SHP77 treated with DMSO at 0.1 percent for 48 hours (cell line): ENCODE measurements at regions not wholly inside any gene's neighbourhood (a gene's known extent, or its start where the extent isn't known, plus 50 kb on each side); places are given as distances from the start of the nearest gene placed in this dataset.
A peak's percentile ranks its signal among the peaks of the same experiment; 100 is the strongest.
"Not testable (repeated sequence)": the region's sequence is repeated elsewhere in the genome, so short reads cannot be mapped to it uniquely, and the experiment has no call there.

Experiments
- DNase-seq: peaks from one replicate; lab custom pipeline; 2025; lab: John Stamatoyannopoulos, UW

DNA sequence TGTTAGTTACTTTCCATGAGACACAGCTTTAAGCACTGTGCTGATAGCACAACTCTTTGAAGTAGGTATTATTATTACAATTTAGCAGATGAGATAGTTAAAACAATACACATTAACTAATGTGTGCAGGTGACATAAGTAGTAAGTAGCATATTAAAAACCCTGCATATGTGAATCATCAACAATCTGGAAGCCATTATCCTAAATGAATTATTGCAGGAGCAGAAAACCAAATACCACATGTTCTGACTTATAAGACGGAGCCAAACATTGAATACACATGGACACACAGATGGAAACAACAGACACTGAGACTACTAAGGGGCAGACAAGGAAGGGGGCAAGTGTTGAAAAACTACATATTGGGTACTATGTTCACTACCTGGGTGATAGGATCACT lies 300.3 kb upstream of the GULP1 start:
- DNase-seq, result no peak

DNA sequence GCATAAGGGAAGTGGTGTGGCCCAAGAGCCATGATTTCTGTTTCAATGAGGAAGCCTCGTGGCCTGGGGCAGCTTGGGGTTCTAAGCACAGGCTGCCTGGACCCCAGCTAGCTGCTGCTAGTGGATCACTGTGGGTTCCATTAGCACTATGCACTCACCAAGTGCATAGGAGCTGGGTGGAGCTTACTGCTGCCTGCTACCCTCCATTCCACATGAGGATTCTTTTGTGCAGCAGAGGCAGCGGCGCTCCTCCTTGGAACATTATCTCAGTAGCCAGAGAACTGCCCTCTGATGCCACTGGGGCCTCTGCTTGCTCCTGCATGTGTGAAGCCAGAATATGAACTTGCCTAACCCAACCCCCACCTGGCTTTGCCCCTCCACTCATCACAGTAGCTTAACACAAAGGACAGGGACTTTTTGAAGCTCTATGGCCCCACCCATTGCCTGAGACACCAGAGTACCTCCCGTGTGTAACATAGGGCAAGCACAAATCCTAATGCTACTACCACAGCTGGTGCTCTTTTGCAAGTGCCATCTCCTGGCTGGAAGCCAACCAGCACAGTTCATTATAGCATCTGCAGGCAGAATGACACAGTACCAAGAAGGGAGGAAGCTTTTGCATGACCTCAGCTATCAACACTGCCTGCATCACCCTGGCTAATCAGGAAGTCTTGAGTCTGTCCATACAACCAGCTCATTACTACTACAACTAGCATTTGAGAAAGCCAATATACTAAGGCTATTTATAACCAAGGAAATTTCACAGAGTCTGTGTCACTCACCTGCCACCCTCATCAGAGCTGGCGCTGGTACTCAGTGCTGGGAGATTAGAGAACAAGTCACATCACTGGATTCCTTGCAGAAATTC lies 297.0 kb upstream of the GULP1 start:
- DNase-seq, result peak; percentile 93

- DNase-seq, result no peak
Observed at GRCh38 chr2:187995556-187995955, 296.1 kb upstream of the GULP1 start.

DNA sequence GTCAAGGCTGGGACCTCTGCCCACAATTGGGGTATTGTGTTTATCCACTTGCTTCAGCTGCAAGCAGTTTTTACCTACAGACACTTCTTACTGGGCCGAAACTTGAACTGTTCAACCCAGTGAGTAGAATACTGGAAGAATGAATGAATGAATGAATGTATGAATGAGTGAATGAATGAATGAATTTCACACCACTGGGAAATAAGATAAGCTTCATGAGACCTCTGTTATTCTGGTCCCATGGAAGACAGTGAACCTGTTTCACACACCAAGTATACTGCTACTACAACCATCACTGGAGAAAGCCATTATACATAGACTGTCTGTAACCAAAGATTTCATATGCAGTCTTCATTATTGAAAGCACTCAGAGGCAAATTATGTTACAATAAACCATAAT lies 295.0 kb upstream of the GULP1 start:
- no peak for DNase-seq

- DNase-seq, result no peak
Observed at GRCh38 chr2:188000189-188000588, 291.5 kb upstream of the GULP1 start.

DNA sequence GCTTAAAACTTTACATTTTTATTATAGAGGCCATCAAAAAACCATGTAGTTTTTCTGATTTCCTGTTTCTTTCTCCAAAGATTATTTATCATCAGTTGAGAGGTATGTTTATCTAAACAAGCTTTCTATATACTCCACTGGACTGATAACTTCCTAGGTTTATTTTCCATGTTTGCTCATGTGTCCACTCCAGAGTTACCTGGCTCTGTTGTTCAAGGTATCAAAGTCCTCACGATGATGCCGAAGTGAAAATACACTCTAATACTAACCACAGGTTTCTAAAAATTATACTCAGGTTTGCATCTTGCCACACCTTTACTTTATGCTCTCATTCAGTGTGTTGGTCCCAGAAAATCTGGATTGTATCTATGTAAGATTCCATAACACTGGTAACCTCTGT lies 287.9 kb upstream of the GULP1 start:
- no peak for DNase-seq

- DNase-seq, result no peak
Observed at GRCh38 chr2:188013767-188014166, 277.9 kb upstream of the GULP1 start.

DNA sequence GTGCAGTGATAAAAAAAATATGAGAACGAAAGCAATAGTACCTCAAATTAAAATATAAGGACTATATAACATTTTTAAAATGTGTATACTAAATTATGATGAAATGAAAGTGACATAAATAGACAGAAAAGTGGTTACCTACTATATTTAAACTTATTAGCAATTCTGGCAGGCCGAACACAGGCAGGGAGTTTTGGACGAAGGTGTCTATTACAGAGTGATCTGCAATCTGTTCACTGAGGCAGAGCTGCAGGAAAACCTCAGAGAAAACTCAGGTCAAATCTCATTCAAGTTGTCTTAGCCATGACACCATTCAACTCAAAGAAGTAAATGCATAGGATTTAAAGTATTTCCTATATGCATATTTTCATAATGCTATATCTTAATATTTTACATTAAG lies 274.8 kb upstream of the GULP1 start:
- no peak for DNase-seq

DNA sequence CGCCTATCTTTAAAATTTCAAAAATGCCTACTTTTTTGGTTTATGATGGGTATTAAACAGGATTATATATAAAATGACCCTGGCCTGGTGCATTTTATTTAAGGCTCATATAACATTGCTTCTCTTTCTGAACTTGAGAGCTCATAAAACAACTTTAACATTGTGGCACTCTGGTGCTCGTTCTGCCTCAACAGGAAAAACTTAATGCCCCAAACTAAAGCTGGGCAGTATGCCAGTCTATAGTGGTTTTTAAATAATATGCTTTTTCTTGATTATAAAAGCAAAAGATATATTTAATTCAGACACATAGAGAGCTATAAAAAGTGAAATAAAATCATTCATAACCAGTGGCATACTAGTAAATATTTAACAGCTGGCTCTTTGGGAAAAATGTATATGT lies 269.3 kb upstream of the GULP1 start:
- no peak for DNase-seq

- no peak for DNase-seq
Observed at GRCh38 chr2:188023035-188023434, 268.6 kb upstream of the GULP1 start.

DNA sequence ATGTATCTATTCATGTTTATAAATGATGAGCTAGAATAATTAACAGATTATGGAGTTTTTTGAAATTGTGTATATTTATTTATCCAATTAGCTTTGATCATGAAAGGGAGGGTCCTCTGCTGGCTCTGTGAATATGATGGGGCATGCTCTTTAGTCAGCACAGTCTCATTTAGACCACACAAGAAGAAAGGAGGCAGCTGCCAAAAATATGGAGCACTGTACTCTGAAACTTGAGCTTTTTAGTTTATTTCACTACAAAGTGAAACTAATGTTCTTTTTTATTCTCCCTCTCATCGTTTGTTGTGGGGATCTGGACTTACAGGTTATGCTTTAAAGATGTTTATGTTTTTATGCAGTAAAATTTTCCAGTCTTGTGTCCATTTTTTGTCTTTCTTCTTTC lies 266.9 kb upstream of the GULP1 start:
- DNase-seq, result no peak

- no peak for DNase-seq
Observed at GRCh38 chr2:188028739-188029138, 262.9 kb upstream of the GULP1 start.

- no peak for DNase-seq
Observed at GRCh38 chr2:188032306-188032705, 259.4 kb upstream of the GULP1 start.

DNA sequence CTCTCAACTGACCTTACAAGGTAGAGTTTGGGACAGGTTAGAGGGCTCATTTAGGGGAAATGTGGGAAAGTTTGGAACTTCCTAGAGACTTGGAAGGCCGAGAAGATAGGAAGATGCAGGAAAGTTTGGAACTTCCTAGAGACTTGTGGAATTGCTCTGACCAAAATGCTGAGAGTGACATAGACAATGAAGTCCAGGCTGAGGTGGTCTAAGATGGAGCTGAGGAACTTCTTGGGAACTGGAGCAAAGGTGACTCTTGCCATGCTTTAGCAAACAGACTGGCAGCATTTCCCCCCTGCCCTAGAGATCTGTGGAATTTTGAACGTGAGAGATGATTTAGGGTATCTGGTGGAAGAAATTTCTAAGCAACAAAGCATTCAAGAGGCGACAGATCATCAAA lies 258.9 kb upstream of the GULP1 start:
- no peak for DNase-seq

DNA sequence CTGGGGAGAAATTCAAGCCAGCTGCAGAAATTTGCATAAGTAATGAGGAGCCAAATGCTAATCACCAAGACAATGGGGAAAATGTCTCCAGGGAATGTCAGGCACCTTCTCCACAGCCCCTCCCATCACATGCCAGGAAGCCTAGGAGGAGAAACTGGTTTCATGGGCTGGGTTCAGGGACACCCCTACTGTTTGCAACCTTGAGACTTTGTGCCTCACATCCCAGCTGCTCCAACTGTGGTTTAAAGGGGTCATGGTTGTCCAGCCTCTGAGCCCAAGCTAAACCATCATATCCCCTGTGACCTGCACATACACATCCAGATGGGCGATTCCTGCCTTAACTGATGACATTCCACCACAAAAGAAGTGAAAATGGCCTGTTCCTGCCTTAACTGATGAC lies 258.4 kb upstream of the GULP1 start:
- DNase-seq, result not testable (repeated sequence)

- DNase-seq, result not testable (repeated sequence)
Observed at GRCh38 chr2:188034102-188034501, 257.6 kb upstream of the GULP1 start.

DNA sequence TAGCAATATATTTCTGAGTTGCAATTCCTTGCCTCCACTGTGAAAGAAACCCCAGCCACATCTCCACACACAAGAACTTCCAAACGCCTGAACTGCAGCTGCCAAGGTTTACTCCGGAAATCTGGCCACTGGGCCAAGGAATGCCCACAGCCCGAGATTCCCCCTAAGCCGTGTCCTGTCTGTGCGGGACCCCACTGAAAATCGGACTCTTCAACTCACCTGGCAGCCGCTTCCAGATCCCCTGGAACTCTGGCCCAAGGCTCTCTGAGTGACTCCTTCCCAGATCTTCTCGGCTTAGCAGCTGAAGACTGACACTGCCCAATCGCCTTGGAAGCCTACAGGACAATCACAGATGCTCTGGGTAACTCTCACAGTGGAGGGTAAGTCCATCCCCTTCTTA lies 256.3 kb upstream of the GULP1 start:
- DNase-seq, result not testable (repeated sequence)

GRCh38 chr2:188036786-188037185 lies 254.9 kb upstream of the GULP1 start:
- DNase-seq, result not testable (repeated sequence)

DNA sequence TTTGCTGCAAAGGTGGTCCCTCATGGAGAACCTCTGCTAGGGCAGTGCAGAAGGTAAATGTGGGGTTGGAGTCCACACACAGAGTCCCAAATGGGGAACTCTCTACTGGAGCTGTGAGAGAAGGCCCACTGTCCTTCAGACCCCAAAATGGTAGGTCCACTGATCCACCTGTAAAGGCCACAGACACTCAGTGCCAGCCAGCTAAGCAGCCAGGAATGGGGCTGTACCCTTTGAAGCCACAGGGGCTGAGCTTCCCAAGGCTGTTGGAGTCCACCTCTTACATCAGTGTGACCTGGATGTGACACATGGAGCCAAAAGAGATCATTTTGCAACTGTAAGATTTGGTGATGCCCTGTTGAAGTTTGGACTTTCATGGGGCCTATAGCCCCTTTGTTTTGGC lies 252.4 kb upstream of the GULP1 start:
- no peak for DNase-seq

GRCh38 chr2:188042412-188042811 lies 249.3 kb upstream of the GULP1 start:
- no peak for DNase-seq

GRCh38 chr2:188045016-188045415 lies 246.7 kb upstream of the GULP1 start:
- DNase-seq, result no peak

DNA sequence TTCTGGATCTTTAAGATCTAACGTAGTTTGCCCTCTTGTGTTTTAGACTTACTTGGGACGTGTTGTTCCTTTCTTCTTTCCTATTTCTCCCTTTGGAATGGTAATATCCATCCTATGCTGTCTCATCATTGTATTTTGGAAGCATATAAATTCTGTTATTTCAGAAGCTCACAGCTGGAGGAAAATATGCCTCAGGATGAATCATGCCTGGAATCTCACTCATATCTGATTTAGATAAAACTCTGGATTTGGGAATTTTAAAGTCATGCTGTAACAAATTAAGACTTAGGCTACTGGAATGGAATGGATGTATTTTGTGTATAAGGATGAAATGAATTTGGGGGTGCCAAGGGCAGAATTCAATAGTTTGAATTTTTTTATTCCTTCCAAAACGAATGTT lies 245.2 kb upstream of the GULP1 start:
- no peak for DNase-seq

- DNase-seq, result no peak
Observed at GRCh38 chr2:188047735-188048134, 243.9 kb upstream of the GULP1 start.

DNA sequence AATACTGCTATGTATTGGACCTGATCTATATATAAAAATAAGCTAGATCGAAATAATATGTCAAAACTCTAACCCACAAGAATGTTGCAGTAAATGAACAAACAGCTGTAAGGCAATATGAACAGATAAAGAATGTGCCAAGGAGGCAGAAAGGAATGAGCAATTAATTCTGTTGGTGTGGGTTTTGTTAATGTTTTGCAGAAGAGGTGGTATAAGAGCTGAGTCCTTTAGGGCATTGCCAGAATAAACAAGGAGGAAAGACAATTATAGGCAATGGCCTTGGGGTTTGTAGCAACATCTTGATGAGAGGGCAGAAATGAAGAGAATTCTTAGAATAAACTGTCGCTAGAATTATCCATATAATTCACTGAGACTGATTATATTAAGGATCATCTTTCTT lies 240.9 kb upstream of the GULP1 start:
- DNase-seq, result no peak
